BJ (cell line): ENCODE measurements at regions not wholly inside any gene's neighbourhood (a gene's known extent, or its start where the extent isn't known, plus 50 kb on each side); places are given as distances from the start of the nearest gene placed in this dataset.

Experiments used
- CTCF ChIA-PET: fragments of 350-600 bp; formaldehyde crosslinking; extraction: SDS; loops from one replicate; lab custom pipeline; 2021; ENCODE audit warnings: antibody characterized with exemption, inconsistent platforms; lab: Yijun Ruan, JAX
- POLR2A ChIA-PET: fragments of 300-600 bp; sonication (Branson Sonifier 250); formaldehyde crosslinking; extraction: SDS; loops from one replicate; lab custom pipeline; 2021; ENCODE audit warnings: antibody characterized with exemption; lab: Charles Lee
- DNase-seq: peaks from one replicate; pipeline ENCODE4 v3.0.0-alpha.2; 2011; ENCODE audit warnings: low read depth
- H3K27me3 ChIP-seq: 2 replicates; pipeline ENCODE4 v1.6.0; 2011; ENCODE audit warnings: low read length; ENCODE audit not compliant: control insufficient read depth, insufficient read depth
- H3K36me3 ChIP-seq: 2 replicates; pipeline ENCODE4 v1.5.1; 2011; ENCODE audit warnings: low read length; ENCODE audit not compliant: control insufficient read depth, insufficient read depth
- H3K4me3 ChIP-seq: 2 replicates; pipeline ENCODE4 v1.5.1; 2011; ENCODE audit warnings: low read depth, mild to moderate bottlenecking, control low read depth, low read length
- CTCF ChIP-seq: IDR thresholded peaks from 2 replicates; pipeline ENCODE4 v1.5.1; 2011; ENCODE audit warnings: low read depth, mild to moderate bottlenecking, control low read depth, inconsistent platforms, low read length, moderate library complexity; ENCODE audit not compliant: insufficient read depth

GRCh38 chr11:104725796-104726408 lies 172.4 kb downstream of the CASP12 start:
- Histone ChIP-seq H3K36me3 (no peaks in the 10 kb centered on the region), H3K4me3 (no peak overlapping the region), H3K27me3 (no peaks in the 10 kb centered on the region)
- no peak for DNase-seq
- CTCF ChIA-PET: no interaction called here
- no peak for TF ChIP-seq CTCF
- POLR2A ChIA-PET: no interaction called here

- no peaks in the 10 kb centered on the region for H3K27me3 ChIP-seq
- no peak overlapping the region for H3K4me3 ChIP-seq
- no peak for TF ChIP-seq CTCF
- H3K36me3 ChIP-seq: no peaks in the 10 kb centered on the region
- ChIA-PET CTCF (no interaction called here), POLR2A (no interaction called here)
- no peak for DNase-seq
Observed at GRCh38 chr11:104713401-104713800, 184.9 kb downstream of the CASP12 start.

GRCh38 chr11:104705490-104706190 lies 192.6 kb downstream of the CASP12 start:
- no peaks in the 10 kb centered on the region for H3K27me3 ChIP-seq
- ChIA-PET CTCF (no interaction called here), POLR2A (no interaction called here)
- no peak for DNase-seq
- H3K36me3 ChIP-seq: no peaks in the 10 kb centered on the region
- no peak for TF ChIP-seq CTCF
- no peak overlapping the region for H3K4me3 ChIP-seq

- no peak for TF ChIP-seq CTCF
- CTCF ChIA-PET: no interaction called here
- Histone ChIP-seq H3K27me3 (no peaks in the 10 kb centered on the region), H3K36me3 (no peaks in the 10 kb centered on the region), H3K4me3 (no peak overlapping the region)
- POLR2A ChIA-PET: no interaction called here
- no peak for DNase-seq
Observed at GRCh38 chr11:104704888-104705287, 193.4 kb downstream of the CASP12 start.

- POLR2A ChIA-PET: no interaction called here
- CTCF ChIA-PET: no interaction called here
- H3K36me3 ChIP-seq: no peaks in the 10 kb centered on the region
- DNase-seq: no peak
- TF ChIP-seq CTCF: no peak
- H3K4me3 ChIP-seq: no peak overlapping the region
- no peaks in the 10 kb centered on the region for H3K27me3 ChIP-seq
Observed at GRCh38 chr11:104704146-104704830, 194.0 kb downstream of the CASP12 start.
